Transverse colon (tissue), 4 donors: ENCODE measurements at regions not wholly inside any gene's neighbourhood (a gene's known extent, or its start where the extent isn't known, plus 50 kb on each side); places are given as distances from the start of the nearest gene placed in this dataset.

Experiments used
- DNase-seq: peaks from one replicate; pipeline ENCODE4 v3.0.0-alpha.2; 2019
- H3K27ac ChIP-seq, 4 donors: fragments of 200-600 bp; sonication (generic); 2 replicates each; pipeline ENCODE4 v1.5.1; 2016 to 2018; ENCODE audit warnings: inconsistent platforms in 4 of 4
- H3K27me3 ChIP-seq: fragments of 200-600 bp; sonication (generic); 2 replicates; pipeline ENCODE4 v1.5.1; 2017; ENCODE audit warnings: inconsistent platforms
- H3K36me3 ChIP-seq, 4 donors: fragments of 200-600 bp; sonication (generic); 2 replicates each; pipeline ENCODE4 v1.5.1; 2017 to 2019; ENCODE audit warnings: inconsistent platforms in 4 of 4
- H3K4me1 ChIP-seq, 4 donors: fragments of 200-600 bp; sonication (generic); 2 replicates each; pipeline ENCODE4 v1.5.1; 2017 to 2020; ENCODE audit warnings: inconsistent platforms in 4 of 4
- H3K4me3 ChIP-seq, 4 donors: fragments of 200-600 bp; sonication (generic); 1 replicate in 1 of 4; 2 replicates in 3 of 4; pipeline versions ENCODE4 v1.5.1 to v1.6.1; 2017 to 2019; ENCODE audit warnings: inconsistent platforms in 4 of 4
- H3K9me3 ChIP-seq, 2 donors: fragments of 200-600 bp; sonication (generic); 2 replicates each; pipeline ENCODE4 v1.5.1; 2017 to 2019; ENCODE audit warnings: inconsistent platforms in 2 of 2
- EP300 ChIP-seq: sonication (generic); formaldehyde crosslinking; IDR thresholded peaks from one replicate; pipeline ENCODE4 v1.6.1; 2017; ENCODE audit warnings: antibody characterized with exemption, low read depth
- POLR2A ChIP-seq: fragments of 450-650 bp; IDR thresholded peaks from one replicate; pipeline ENCODE4 v1.6.1; 2016; ENCODE audit warnings: antibody characterized with exemption, mild to moderate bottlenecking, moderate library complexity
- POLR2AphosphoS5 ChIP-seq, 3 donors: sonication (generic); formaldehyde crosslinking; IDR thresholded peaks; one replicate each; pipeline ENCODE4 v1.6.1; 2016; ENCODE audit warnings: antibody characterized with exemption in 3 of 3
- WGBS, 2 donors: methylation state at CpG; one replicate each; pipeline ENCODE4 v1.1.5; 2018; ENCODE audit warnings: low coverage in 1 of 2; 5-methylcytosine and 5-hydroxymethylcytosine counted together
- in situ Hi-C, 4 donors: fragments of 200-750 bp; cut with MboI; loops; one replicate each; pipeline versions ENCODE4 v1.15.0 to v1.15.1; 2017; ENCODE audit warnings: low sequenced_read_pairs in 3 of 4, low pct_ligation_motif_present in 1 of 4, low pct_unique_long_range_greater_than_20kb in 1 of 4
- intact Hi-C: fragments of 100-400 bp; cut with DNase I; formaldehyde crosslinking; loops from one replicate; pipeline ENCODE4 v1.15.1; 2023; ENCODE audit warnings: low total_unique reads
- TF ChIP-seq, protein P1 (sequence below), 5 experiments: fragments of 200-600 bp in 3 of 5; fragments of 450-650 bp in 2 of 5; sonication (generic) in 3 of 5; IDR thresholded peaks; 1 replicate in 2 of 5; 2 replicates in 3 of 5; pipeline ENCODE4 v1.5.1; 2016 to 2017; ENCODE audit warnings: antibody characterized with exemption in 5 of 5, inconsistent platforms in 3 of 5, mild to moderate bottlenecking in 2 of 5, moderate library complexity in 1 of 5

DNA sequence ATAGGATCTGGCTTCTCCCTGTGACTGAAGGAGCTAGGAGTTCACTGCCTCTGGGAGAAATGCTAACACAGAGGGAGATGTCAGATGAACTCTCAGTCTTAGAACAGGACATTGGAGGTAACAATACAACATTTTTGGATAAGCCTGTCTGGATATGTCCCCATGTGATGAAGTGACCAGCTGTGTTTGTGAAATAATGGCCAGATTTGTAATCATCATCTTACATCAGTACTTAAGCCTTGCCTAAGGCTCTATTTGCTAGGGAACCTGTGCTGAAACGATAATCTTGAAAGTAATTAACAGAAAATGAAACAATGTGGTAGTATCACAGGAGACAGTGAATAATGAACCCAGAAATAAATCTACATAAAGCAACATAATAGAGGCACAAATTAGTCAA, 56.2 kb downstream of the CRPPA start:
- no peaks in the 10 kb centered on the region for H3K27me3 ChIP-seq
- no peaks in the 10 kb centered on the region for H3K36me3 ChIP-seq
- in situ Hi-C loops (no loop called here), intact Hi-C loops (no loop called here)
- DNase-seq: no peak
- no peak overlapping the region for H3K4me3 ChIP-seq
- peaks cover 0 to 6% (median 0%) of the 10 kb centered on the region in 4 donors for H3K4me1 ChIP-seq
- H3K27ac ChIP-seq: no peak overlapping the region
- TF ChIP-seq EP300 (no peak), POLR2AphosphoS5 (IDR thresholded peaks at IDR 0.05) (no peak), POLR2A (no peak)
- TF ChIP-seq, protein P1, sequence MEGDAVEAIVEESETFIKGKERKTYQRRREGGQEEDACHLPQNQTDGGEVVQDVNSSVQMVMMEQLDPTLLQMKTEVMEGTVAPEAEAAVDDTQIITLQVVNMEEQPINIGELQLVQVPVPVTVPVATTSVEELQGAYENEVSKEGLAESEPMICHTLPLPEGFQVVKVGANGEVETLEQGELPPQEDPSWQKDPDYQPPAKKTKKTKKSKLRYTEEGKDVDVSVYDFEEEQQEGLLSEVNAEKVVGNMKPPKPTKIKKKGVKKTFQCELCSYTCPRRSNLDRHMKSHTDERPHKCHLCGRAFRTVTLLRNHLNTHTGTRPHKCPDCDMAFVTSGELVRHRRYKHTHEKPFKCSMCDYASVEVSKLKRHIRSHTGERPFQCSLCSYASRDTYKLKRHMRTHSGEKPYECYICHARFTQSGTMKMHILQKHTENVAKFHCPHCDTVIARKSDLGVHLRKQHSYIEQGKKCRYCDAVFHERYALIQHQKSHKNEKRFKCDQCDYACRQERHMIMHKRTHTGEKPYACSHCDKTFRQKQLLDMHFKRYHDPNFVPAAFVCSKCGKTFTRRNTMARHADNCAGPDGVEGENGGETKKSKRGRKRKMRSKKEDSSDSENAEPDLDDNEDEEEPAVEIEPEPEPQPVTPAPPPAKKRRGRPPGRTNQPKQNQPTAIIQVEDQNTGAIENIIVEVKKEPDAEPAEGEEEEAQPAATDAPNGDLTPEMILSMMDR (IDR thresholded peaks at IDR 0.05): no peak
- H3K9me3 ChIP-seq: no peaks in the 10 kb centered on the region
- 60 to 75% methylated on average over 1 of the region's 1 CpG for WGBS, 2 donors

DNA sequence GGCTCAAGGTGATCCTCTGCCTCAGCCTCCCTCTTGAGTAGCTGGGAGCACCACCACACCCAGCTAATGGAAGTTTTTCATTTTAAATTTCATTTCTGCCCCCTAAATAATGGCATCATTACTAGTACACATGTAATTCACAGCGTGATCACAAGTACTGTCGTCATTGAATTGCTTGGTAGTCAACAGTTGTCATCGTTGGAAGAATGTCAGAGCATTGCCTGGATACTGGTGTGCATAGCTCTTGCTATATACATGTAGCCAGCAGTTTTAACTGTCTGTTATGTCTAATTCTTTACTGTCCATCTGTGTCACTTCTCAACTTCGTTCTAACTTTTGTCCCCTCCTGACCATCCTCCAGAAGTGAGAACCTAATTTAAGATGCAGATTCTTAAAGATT, 62.1 kb downstream of the CRPPA start:
- TF ChIP-seq POLR2A: no peak
- TF ChIP-seq, protein P1 (IDR thresholded peaks at IDR 0.05): no peak
- no peak for TF ChIP-seq POLR2AphosphoS5 (IDR thresholded peaks at IDR 0.05)
- TF ChIP-seq EP300: no peak
- H3K27ac ChIP-seq: no peak overlapping the region
- H3K27me3 ChIP-seq: no peaks in the 10 kb centered on the region
- no peaks in the 10 kb centered on the region for H3K36me3 ChIP-seq
- no peak overlapping the region for H3K4me3 ChIP-seq
- peaks cover 0 to 14% (median 2%) of the 10 kb centered on the region in 4 donors for H3K4me1 ChIP-seq
- 38 to 62% methylated on average over 1 to 4 of the region's 4 CpGs for WGBS, 2 donors
- in situ Hi-C loops: no loop called here
- intact Hi-C loops: no loop called here
- H3K9me3 ChIP-seq: no peaks in the 10 kb centered on the region
- DNase-seq: no peak

DNA sequence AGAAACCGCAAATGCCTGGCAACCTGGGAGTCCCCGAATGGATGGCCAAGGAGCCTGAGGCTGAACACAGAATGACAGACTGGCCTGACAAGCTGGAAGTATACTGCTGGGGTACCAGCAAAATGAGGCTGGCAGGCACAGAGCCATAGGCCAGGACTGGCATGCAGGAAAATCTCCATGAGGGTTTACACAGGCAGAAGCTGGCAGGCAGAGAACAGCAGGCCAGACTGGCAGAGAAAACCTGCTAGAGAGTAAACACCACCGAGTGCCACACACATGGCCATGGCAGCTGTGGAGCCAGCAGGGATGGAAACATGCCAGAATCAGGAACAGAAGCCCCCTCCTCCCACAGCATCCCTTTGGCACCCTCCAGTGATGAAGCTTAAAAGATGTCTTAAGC, 63.4 kb downstream of the CRPPA start:
- no peak for DNase-seq
- Histone ChIP-seq H3K9me3 (no peaks in the 10 kb centered on the region), H3K27ac (no peak overlapping the region), H3K36me3 (no peaks in the 10 kb centered on the region), H3K27me3 (no peaks in the 10 kb centered on the region), H3K4me1 (peaks cover 0 to 14% (median 2%) of the 10 kb centered on the region in 4 donors), H3K4me3 (no peak overlapping the region)
- TF ChIP-seq EP300 (no peak), POLR2A (no peak), POLR2AphosphoS5 (IDR thresholded peaks at IDR 0.05) (no peak)
- TF ChIP-seq, protein P1 (IDR thresholded peaks at IDR 0.05): no peak
- WGBS, 2 donors: 51% methylated on average over 3 of the region's 3 CpGs; no CpG with 5 or more reads in 1 of the 2 donors
- intact Hi-C loops (no loop called here), in situ Hi-C loops (no loop called here)

DNA sequence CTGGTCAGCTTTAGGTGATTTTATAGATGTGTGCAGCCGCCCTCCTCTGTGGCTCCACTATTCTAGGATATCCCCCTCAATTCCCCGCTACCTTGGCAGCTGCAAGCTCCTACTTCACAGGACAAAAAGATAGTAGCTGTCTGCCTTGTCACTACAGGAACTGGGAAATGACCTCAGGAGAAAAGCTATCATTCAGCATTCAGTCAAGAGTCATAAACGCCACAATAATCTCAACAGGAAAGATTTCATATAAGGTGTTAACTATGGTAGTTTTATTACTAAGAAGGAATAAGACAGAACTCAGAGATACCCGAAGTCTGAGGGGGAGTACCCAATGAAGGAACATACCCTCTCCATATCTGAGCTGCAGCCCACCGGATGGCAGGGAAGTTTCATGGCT, 63.9 kb downstream of the CRPPA start:
- 67 to 74% methylated on average over 2 to 5 of the region's 5 CpGs for WGBS, 2 donors
- Histone ChIP-seq H3K9me3 (no peaks in the 10 kb centered on the region), H3K27me3 (no peaks in the 10 kb centered on the region), H3K4me1 (peaks cover 0 to 14% (median 2%) of the 10 kb centered on the region in 4 donors), H3K36me3 (no peaks in the 10 kb centered on the region), H3K4me3 (no peak overlapping the region), H3K27ac (no peak overlapping the region)
- intact Hi-C loops: no loop called here
- in situ Hi-C loops: no loop called here
- no peak for DNase-seq
- no peak for TF ChIP-seq POLR2A
- no peak for TF ChIP-seq POLR2AphosphoS5 (IDR thresholded peaks at IDR 0.05)
- no peak for TF ChIP-seq EP300
